Muscle of back (tissue), 3 donors: ENCODE measurements at regions not wholly inside any gene's neighbourhood (a gene's known extent, or its start where the extent isn't known, plus 50 kb on each side); places are given as distances from the start of the nearest gene placed in this dataset.

Experiments used
- DNase-seq, 3 donors: peaks; one replicate each; pipeline versions ENCODE4 v3.0.0 to v3.0.0-alpha.2; 2013

GRCh38 chr14:101135796-101136742 lies 232.5 kb upstream of the RTL1 start:
- DNase-seq: no peak

GRCh38 chr14:101137234-101137633 lies 233.7 kb upstream of the RTL1 start:
- DNase-seq: no peak

GRCh38 chr14:101147848-101148247 lies 244.3 kb upstream of the RTL1 start:
- no peak for DNase-seq

GRCh38 chr14:101150039-101150610 lies 246.6 kb upstream of the RTL1 start:
- DNase-seq: peak in 1 of 3 donors; percentile 68

GRCh38 chr14:101151226-101151926 lies 247.9 kb upstream of the RTL1 start:
- no peak for DNase-seq

DNA sequence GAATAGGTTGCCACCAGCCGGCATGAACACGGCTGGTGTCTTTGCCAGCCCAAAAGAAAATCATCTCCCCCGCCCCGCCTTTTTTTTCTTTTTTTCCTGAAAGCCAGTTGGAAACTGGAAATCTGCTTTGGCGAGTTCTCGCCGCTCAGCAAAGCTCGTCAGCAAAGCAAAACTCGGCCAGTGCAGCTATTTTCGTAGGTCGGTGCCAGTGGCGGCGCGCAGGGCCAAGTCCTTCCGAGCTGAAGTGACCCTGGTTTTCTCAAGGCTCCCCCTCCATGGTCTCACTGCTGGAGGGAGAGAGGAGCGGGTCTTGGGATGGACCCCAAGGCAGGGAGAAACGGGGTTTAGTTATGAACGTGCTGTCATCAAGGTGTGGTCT lies 248.4 kb upstream of the RTL1 start:
- DNase-seq: no peak

DNA sequence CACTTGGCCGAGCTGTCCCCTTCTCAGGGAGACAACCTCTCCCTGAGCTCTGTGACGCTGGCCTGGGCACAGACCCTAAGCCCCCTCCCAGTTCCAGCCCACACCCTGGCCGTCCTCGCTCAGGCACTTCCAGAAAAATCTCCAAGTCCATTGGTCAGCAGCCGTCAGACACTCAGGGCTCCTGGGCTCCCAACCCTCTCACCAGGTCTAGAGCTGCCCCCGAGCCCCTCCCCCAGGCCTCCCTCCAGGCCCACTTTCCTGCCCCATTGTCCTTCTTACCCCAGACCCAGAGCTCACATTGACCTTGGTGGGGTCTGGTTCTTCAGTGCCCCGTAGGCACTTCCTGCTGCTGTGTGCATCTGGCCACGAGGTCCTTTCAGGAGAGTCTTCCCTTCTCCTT lies 249.3 kb upstream of the RTL1 start:
- no peak for DNase-seq

DNA sequence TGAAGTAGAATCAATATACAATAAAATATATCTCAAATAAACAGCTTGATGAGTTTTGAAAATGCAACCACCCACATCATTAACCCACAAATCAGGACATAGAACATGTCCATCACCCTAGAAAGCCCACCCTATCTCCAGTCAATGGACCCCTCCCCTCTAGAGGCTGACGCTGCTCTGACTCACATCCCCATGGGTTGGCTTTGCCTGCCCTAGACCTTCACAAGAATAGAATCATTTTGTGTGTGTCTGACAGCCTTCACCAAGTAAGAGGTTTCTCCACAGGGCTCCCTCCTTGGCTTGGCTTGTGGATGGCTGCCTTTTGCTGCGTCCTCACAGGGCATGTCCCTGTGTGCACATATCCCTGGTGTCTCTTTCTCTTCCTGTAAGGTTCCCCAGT lies 250.2 kb upstream of the RTL1 start:
- no peak for DNase-seq

GRCh38 chr14:101155575-101155974 lies 252.1 kb upstream of the RTL1 start:
- DNase-seq: peak; percentile 8 to 75 (median 45)

DNA sequence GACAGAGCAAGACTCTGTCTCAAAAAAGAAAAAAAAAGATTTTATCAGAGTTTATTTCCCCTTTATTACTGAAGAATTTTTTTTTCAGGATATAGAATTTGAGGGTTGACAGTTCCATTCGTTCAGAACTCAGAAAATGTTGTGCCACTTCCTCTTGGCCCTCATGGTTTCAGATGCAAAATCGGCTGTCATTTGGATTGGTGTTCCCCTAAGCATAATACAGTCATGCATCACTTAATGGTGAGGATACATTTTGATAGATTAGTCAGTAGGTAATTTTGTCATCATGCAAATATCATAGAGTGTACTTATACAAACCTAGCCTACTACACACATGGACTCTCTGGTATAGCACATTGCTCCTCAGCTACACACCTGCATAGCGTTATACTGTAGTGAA lies 263.9 kb upstream of the RTL1 start:
- no peak for DNase-seq

GRCh38 chr14:101169267-101169666 lies 265.7 kb upstream of the RTL1 start:
- DNase-seq: no peak

DNA sequence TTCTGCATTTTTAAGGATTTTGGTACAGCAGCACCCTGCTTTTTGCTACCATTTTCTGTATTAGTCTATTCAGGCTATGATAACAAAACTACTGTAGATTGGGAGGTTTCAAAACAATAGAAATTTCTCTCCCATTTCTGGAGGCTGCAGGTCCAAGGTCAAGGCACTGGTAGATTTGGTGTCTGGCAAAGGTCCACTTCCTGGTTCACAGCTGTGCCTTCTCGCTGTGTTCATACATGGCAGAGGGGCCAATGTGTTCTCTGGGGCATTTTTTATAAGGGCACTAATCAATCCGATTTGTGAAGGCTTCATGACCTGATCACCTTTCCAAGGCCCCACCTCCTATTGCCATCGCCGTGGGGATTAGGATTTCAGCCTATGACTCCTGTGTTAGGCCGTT lies 268.1 kb upstream of the RTL1 start:
- no peak for DNase-seq

GRCh38 chr14:101173698-101174521 lies 270.4 kb upstream of the RTL1 start:
- peak in 1 of 3 donors; percentile 31 for DNase-seq

DNA sequence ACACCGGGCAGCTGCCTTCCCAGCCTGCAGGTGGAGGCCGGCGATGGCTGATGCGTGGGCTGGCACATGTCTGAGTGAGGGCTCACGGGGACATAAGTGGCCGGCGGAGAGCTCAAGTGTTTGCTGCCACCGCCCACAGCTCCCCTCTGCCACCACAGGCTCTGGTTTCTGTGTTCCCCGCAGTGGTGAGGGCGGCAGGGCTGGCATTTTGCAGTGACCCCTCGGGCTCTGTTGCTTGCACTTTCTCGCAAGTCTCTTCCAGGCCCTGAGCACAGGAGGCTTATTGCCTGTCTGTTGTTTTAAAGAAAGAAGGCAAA lies 271.0 kb upstream of the RTL1 start:
- DNase-seq: peak in 1 of 3 donors; percentile 16

- peak in 1 of 3 donors; percentile 10 for DNase-seq
These were observed 271.6 kb upstream of the RTL1 start for GRCh38 chr14:101174980-101175606.

DNA sequence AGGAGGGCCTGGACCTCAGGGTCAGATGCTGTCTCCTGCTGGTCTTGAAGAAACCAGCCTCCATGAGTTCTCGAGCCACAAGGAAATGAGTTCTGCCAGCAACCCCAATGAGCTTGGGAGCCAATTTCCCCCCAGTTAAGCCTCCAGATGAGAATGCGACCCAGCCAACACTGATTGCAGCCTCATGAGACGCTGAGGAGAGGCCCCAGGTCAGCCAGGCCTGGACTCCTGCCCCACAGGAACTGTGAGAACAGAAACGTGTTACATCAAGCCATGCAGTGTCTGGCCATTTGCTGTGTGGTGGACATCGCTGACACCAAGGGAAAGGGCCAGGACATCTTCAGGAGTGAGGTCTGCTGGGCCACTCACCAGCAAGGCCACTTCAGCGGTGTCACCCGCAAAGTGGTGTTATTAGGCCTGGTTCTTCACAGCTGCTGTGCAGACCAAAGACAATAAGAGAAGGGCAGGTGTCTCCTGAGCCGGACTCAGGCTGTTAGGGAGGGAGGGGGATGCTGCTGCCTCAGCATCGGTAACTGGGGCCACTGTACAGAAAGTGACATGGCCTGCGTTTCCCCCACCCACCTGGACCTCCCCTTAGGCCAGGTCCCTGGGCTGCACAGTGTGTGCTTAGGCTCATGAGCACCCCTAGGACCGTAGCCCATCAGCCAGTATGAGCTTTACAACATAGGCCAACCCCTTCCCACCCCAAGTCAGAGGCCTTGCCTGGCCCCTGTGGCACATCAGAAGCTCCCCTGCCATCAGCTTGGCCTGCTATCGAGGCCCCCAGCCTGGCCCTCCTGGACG lies 272.4 kb upstream of the RTL1 start:
- peak in 1 of 3 donors; percentile 35 for DNase-seq

DNA sequence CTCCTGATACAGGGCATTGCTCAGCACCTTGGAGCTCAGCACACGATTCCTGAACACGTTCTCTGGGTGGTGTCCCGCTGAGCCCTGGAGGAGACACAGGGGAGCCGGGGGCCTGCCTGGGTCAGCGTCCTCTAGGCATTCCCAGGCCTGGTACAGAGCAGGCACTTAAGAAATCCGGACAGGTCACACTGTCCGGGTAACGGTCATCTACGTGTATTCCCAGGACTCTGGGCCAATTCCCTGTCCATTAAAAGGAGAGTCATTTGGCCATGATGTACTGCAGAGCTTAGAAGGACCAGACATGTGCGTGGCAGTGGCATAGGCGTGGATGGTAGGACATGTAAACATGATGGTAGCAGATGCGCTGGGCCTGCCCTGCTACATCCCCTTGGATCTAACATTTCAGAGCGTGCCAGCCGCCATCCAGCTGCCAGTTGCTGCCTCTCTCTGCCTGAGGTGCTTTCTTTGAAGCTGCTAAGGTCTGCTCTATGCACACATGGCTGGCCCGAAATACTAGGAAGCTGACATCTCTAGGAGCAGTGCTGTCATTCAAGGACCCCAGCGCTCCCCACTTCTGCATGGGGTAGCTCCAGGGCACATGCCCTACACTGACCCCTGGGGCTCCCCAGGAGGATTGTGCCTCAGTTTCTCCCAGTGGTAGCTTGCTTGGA lies 273.1 kb upstream of the RTL1 start:
- DNase-seq: no peak

DNA sequence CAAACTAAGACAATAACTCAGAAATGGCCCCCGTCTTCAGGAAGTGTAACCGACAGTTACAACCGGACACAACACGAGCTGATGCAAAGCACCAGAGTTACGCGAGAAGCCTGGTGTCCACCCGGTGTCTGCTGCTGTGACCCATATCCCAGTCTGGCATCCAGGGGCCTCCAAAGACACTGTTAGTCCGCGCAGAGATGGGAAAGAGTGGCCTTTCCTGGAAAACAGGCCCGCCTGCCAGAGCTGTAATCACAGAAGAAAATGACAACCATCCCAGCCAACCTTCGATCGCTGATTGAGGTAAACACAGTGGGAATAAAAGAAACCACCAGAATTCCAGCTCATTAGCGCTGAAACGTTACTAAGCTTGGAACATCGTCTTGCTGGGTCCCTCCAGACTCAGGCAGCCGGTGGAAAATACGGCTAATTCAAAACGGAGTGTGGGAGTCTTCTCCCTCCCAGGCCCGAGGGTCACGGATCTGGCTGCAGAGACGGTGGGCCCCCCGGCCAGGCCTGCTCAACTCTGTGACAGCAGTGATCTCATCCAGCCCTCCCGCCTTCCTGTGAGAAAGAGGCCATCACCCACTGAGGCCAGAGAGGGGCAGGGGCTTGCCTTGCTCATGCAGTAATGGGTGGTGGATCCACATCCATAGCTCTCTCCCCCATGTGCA lies 273.9 kb upstream of the RTL1 start:
- DNase-seq: peak; percentile 47 to 94 (median 82)
